T-cell (primary cell): ENCODE measurements at regions not wholly inside any gene's neighbourhood (a gene's known extent, or its start where the extent isn't known, plus 50 kb on each side); places are given as distances from the start of the nearest gene placed in this dataset.
"Not testable (repeated sequence)": the region's sequence is repeated elsewhere in the genome, so short reads cannot be mapped to it uniquely, and the experiment has no call there.

Source experiments
- ATAC-seq, 4 experiments: fragments of 200-7000 bp in 3 of 4; fragments of 150-1000 bp in 1 of 4; cut with Tn5 transposase; replicated peaks in 1 of 4; 1 replicate in 3 of 4; 2 replicates in 1 of 4; pipeline ENCODE4 v1.10.0; 2021; ENCODE audit warnings: moderate library complexity in 3 of 4, mild to moderate bottlenecking in 2 of 4, moderate number of reproducible peaks in 1 of 4
- CTCF ChIA-PET, 2 donors: fragments of 300-600 bp; sonication (Branson Sonifier 250); formaldehyde crosslinking; loops; one replicate each; lab custom pipeline; 2022; ENCODE audit warnings: antibody characterized with exemption in 2 of 2; lab: Charles Lee
- POLR2A ChIA-PET, 2 donors: fragments of 300-600 bp; sonication (Branson Sonifier 250); formaldehyde crosslinking; loops; one replicate each; lab custom pipeline; 2022; ENCODE audit warnings: antibody characterized with exemption in 2 of 2; lab: Charles Lee
- DNase-seq, 35 experiments: peaks; one replicate each; pipeline versions ENCODE4 v3.0.0 to v3.0.0-alpha.2; 2013 to 2023
- H3K27ac ChIP-seq: one replicate; pipeline ENCODE4 v1.5.1; 2013; ENCODE audit warnings: low read length
- H3K27me3 ChIP-seq, 2 experiments: replicated peaks in 1 of 2; 1 replicate in 1 of 2; 2 replicates in 1 of 2; pipeline versions ENCODE4 v1.6.1 to v1.7.0; 2013; ENCODE audit warnings: low read length in 1 of 2, mixed read lengths in 1 of 2; ENCODE audit not compliant: control insufficient read depth in 2 of 2, insufficient read depth in 2 of 2; ENCODE audit errors: extremely low read depth in 1 of 2
- H3K36me3 ChIP-seq, 2 donors: 1 replicate in 1 of 2; 2 replicates in 1 of 2; pipeline versions ENCODE4 v1.6.1 to v1.7.0; 2013; ENCODE audit warnings: low read length in 1 of 2; ENCODE audit not compliant: control insufficient read depth in 2 of 2, insufficient read depth in 1 of 2; ENCODE audit errors: extremely low read depth in 1 of 2
- H3K4me1 ChIP-seq, 2 experiments: 1 replicate in 1 of 2; 2 replicates in 1 of 2; pipeline versions ENCODE4 v1.6.1 to v1.7.0; 2013; ENCODE audit warnings: low read length in 2 of 2, mixed read lengths in 1 of 2; ENCODE audit not compliant: insufficient read depth in 2 of 2, control insufficient read depth in 1 of 2; ENCODE audit errors: extremely low read depth in 1 of 2
- H3K4me3 ChIP-seq, 2 donors: 1 replicate in 1 of 2; 2 replicates in 1 of 2; pipeline versions ENCODE4 v1.5.1 to v1.7.0; 2013; ENCODE audit warnings: mild to moderate bottlenecking in 2 of 2, low read length in 1 of 2, moderate library complexity in 1 of 2; ENCODE audit not compliant: control insufficient read depth in 1 of 2; ENCODE audit errors: extremely low read depth in 1 of 2
- H3K9me3 ChIP-seq: 2 replicates; pipeline ENCODE4 v1.7.0; 2013
- H3K27ac Mint-ChIP-seq, 2 donors: one replicate each; pipeline ENCODE4 v1.8.0; 2020 to 2021; ENCODE audit warnings: mild to moderate bottlenecking in 2 of 2, mixed read lengths in 2 of 2
- H3K27me3 Mint-ChIP-seq, 2 donors: one replicate each; pipeline ENCODE4 v1.8.0; 2021 to 2022; ENCODE audit warnings: mixed read lengths in 2 of 2
- H3K36me3 Mint-ChIP-seq: one replicate; pipeline ENCODE4 v1.8.0; 2021; ENCODE audit warnings: mixed read lengths
- H3K4me1 Mint-ChIP-seq, 3 donors: one replicate each; pipeline ENCODE4 v1.8.0; 2020 to 2022; ENCODE audit warnings: mixed read lengths in 3 of 3, mild to moderate bottlenecking in 1 of 3
- H3K4me3 Mint-ChIP-seq, 3 donors: one replicate each; pipeline ENCODE4 v1.8.0; 2020 to 2022; ENCODE audit warnings: mild to moderate bottlenecking in 3 of 3, mixed read lengths in 3 of 3, moderate library complexity in 3 of 3
- H3K9me3 Mint-ChIP-seq, 3 donors: one replicate each; pipeline ENCODE4 v1.8.0; 2020 to 2022; ENCODE audit warnings: mixed read lengths in 3 of 3
- WGBS: methylation state at CpG from one replicate; pipeline ENCODE4 v1.1.5; 2013; ENCODE audit warnings: missing lambda C conversion rate; ENCODE audit not compliant: insufficient coverage; 5-methylcytosine and 5-hydroxymethylcytosine counted together

DNA sequence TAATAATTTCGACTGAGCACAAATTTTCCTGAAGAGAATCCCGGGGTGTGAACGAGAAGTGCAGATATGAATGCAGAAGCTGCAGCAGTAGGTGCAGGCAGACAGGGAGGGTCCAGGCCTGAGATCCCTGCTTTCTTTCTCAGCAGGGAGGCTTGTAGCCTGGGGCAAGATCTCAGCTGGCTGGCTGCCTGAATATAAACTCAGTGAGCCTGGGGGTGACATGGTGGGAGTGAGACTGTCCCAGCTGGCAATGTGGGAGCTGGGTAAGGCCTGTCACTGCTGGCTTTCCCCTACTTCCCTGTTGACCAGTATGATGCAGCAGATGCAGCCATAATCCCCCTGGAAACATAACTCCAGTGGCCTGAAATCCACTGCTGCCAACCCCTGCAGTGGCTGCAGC lies 325.2 kb downstream of the CETN3 start:
- POLR2A ChIA-PET = no interaction called here
- Histone ChIP-seq H3K4me3 (no peak overlapping the region), H3K27me3 (no peaks in the 10 kb centered on the region), H3K36me3 (no peaks in the 10 kb centered on the region), H3K4me1 (no peaks in the 10 kb centered on the region), H3K27ac (no peak overlapping the region), H3K9me3 (no peaks in the 10 kb centered on the region)
- H3K4me1 Mint-ChIP-seq = no peaks in the 10 kb centered on the region
- no peak overlapping the region for H3K4me3 Mint-ChIP-seq
- no peaks in the 10 kb centered on the region for H3K36me3 Mint-ChIP-seq
- CTCF ChIA-PET = no interaction called here
- H3K9me3 Mint-ChIP-seq = peaks cover 8 to 23% (median 19%) of the 10 kb centered on the region in 3 donors
- WGBS = 93% methylated on average over 3 of the region's 3 CpGs
- DNase-seq (no peak), ATAC-seq (no peak)
- no peaks in the 10 kb centered on the region for H3K27me3 Mint-ChIP-seq
- no peak overlapping the region for H3K27ac Mint-ChIP-seq

GRCh38 chr5:90073026-90073570 lies 336.5 kb downstream of the CETN3 start:
- H3K4me3 ChIP-seq, H3K27ac Mint-ChIP-seq, DNase-seq, H3K36me3 ChIP-seq, ATAC-seq, H3K27ac ChIP-seq, CTCF ChIA-PET, H3K27me3 ChIP-seq, H3K27me3 Mint-ChIP-seq, H3K4me1 Mint-ChIP-seq, POLR2A ChIA-PET, H3K9me3 ChIP-seq, H3K9me3 Mint-ChIP-seq, H3K36me3 Mint-ChIP-seq, H3K4me1 ChIP-seq, H3K4me3 Mint-ChIP-seq: not testable (repeated sequence)
- WGBS = 94% methylated on average over 7 of the region's 22 CpGs

DNA sequence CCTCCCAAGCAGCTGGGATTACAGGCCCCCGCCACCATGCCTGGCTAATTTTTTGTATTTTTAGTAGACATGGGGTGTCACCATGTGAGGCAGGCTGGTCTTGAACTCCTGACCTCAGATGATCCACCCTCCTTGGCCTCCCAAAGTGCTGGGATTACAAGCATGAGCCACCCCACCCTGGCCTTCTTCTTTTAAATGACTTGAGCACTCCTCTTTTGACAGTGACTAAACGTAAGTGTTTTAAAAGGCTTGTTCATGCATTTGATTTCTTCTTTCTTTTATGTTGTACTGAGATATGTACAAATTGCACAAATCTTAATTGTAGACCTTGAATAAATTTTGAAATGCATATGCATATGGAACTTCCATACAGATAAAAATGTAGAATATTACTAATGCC lies 337.9 kb downstream of the CETN3 start:
- Histone ChIP-seq H3K27me3 (no peaks in the 10 kb centered on the region), H3K4me1 (no peaks in the 10 kb centered on the region), H3K9me3 (no peaks in the 10 kb centered on the region), H3K27ac (no peak overlapping the region), H3K36me3 (no peaks in the 10 kb centered on the region), H3K4me3 (no peak overlapping the region)
- Mint-ChIP-seq H3K36me3 (no peaks in the 10 kb centered on the region), H3K4me1 (no peaks in the 10 kb centered on the region), H3K4me3 (no peak overlapping the region), H3K27ac (no peak overlapping the region), H3K9me3 (peaks cover 3 to 5% (median 3%) of the 10 kb centered on the region in 3 donors), H3K27me3 (no peaks in the 10 kb centered on the region)
- DNase-seq (no peak), ATAC-seq (no peak)
- no CpG with 5 or more reads among the region's 2 CpGs for WGBS
- ChIA-PET CTCF (no interaction called here), POLR2A (no interaction called here)

DNA sequence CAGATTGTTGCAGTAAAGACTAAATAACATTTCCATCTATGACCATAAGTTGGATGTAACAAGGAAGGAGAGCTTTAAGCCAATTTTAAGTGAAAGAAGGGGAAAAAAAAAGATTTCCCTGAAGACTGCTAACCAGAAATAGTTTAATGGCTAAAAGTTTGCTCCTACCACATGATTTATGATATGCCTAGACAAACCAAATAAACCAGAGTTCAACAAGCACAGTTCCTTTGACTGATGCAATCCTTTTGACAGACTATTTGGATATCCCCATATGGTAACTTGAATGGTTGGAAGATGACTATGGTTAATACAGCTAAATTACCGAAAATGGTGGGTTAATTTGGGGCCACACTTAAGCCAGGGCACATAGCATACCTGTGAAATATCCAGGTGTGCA lies 338.5 kb downstream of the CETN3 start:
- no peaks in the 10 kb centered on the region for H3K36me3 ChIP-seq
- 20% methylated on average over 1 of the region's 1 CpG for WGBS
- H3K4me3 Mint-ChIP-seq = no peak overlapping the region
- no peaks in the 10 kb centered on the region for H3K27me3 ChIP-seq
- no peak for ATAC-seq
- no peaks in the 10 kb centered on the region for H3K4me1 Mint-ChIP-seq
- peaks cover 3 to 5% (median 5%) of the 10 kb centered on the region in 3 donors for H3K9me3 Mint-ChIP-seq
- no peak for DNase-seq
- no peak overlapping the region for H3K27ac ChIP-seq
- no peaks in the 10 kb centered on the region for H3K4me1 ChIP-seq
- H3K4me3 ChIP-seq = no peak overlapping the region
- H3K36me3 Mint-ChIP-seq = no peaks in the 10 kb centered on the region
- no peaks in the 10 kb centered on the region for H3K9me3 ChIP-seq
- ChIA-PET POLR2A (no interaction called here), CTCF (no interaction called here)
- H3K27ac Mint-ChIP-seq = no peak overlapping the region
- H3K27me3 Mint-ChIP-seq = no peaks in the 10 kb centered on the region

DNA sequence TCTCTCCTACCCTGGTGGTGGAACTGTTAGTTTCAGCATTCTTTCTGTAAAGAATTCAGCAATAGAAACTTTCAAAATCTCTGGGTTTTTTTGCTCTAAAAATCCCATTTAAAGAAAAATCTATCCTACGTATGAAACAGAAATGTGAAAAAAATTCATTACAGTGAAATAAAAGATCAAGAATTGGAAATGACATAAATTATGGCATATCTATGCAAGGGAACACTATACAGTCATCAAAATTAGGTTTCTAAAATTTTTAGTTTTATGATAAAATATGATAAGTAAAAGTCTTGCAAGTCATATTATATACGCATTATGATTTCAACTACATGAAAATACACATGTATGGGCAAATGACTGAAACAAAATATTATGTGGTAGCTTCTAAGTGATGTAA lies 342.6 kb downstream of the CETN3 start:
- no peaks in the 10 kb centered on the region for H3K27me3 Mint-ChIP-seq
- no peaks in the 10 kb centered on the region for H3K36me3 ChIP-seq
- H3K4me1 Mint-ChIP-seq = no peaks in the 10 kb centered on the region
- CTCF ChIA-PET = no interaction called here
- H3K4me1 ChIP-seq = no peaks in the 10 kb centered on the region
- WGBS = no CpG with 5 or more reads among the region's 2 CpGs
- no peak overlapping the region for H3K4me3 ChIP-seq
- H3K9me3 Mint-ChIP-seq = peaks cover 0 to 5% (median 3%) of the 10 kb centered on the region in 3 donors
- no peak overlapping the region for H3K4me3 Mint-ChIP-seq
- no peak overlapping the region for H3K27ac Mint-ChIP-seq
- H3K27me3 ChIP-seq = no peaks in the 10 kb centered on the region
- POLR2A ChIA-PET = no interaction called here
- no peak for DNase-seq
- H3K9me3 ChIP-seq = no peaks in the 10 kb centered on the region
- ATAC-seq = no peak
- H3K27ac ChIP-seq = no peak overlapping the region
- no peaks in the 10 kb centered on the region for H3K36me3 Mint-ChIP-seq

DNA sequence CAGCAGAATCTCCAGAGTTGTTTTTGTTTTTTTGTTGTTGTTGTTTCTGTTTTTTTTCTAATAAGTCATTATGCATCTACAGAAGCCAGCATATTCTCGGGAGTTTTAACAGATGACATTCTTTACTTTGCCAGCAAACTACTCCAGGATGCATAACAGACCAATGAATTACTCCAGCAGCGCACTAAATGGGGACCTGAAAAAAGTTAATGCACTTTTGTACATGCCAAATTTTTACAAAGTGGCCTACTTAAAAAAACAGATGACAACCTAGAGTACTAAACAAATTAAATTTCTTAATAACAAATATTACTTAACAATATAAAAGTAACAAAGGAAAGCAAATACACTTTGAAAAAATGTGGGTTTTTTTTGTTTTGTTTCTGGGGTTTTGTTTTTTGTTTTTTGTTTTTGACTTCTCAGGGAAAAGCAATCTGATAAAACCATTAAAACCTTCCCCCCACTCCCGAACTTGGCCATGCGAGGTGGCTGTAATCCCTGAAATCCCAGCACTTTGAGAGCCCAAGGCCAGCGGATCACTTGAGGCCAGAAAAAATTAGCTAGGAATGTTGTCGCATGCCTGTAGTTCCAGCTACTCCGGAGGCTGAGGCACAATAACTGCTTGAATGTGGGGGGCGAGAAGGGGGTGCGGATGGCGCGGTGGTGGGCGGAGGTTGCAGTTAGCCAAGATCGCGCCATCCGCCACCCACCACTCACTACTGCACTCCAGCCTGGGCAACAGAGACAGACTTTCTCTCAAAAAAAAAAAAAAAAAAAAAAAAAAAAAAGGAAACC lies 352.4 kb downstream of the CETN3 start:
- no peaks in the 10 kb centered on the region for H3K4me1 ChIP-seq
- DNase-seq (no peak), ATAC-seq (no peak)
- no peaks in the 10 kb centered on the region for H3K4me1 Mint-ChIP-seq
- no peaks in the 10 kb centered on the region for H3K27me3 Mint-ChIP-seq
- no peak overlapping the region for H3K27ac ChIP-seq
- H3K36me3 ChIP-seq = no peaks in the 10 kb centered on the region
- ChIA-PET CTCF (no interaction called here), POLR2A (no interaction called here)
- H3K27ac Mint-ChIP-seq = no peak overlapping the region
- no peaks in the 10 kb centered on the region for H3K27me3 ChIP-seq
- no CpG with 5 or more reads among the region's 15 CpGs for WGBS
- H3K9me3 ChIP-seq = no peaks in the 10 kb centered on the region
- no peak overlapping the region for H3K4me3 Mint-ChIP-seq
- no peaks in the 10 kb centered on the region for H3K36me3 Mint-ChIP-seq
- H3K4me3 ChIP-seq = no peak overlapping the region
- peaks cover 5 to 15% (median 7%) of the 10 kb centered on the region in 3 donors for H3K9me3 Mint-ChIP-seq
